Limb (tissue), 2 donors: ENCODE measurements at regions not wholly inside any gene's neighbourhood (a gene's known extent, or its start where the extent isn't known, plus 50 kb on each side); places are given as distances from the start of the nearest gene placed in this dataset.
A peak's percentile ranks its signal among the peaks of the same experiment; 100 is the strongest.

Source experiments
- DNase-seq, 2 donors: peaks; one replicate each; pipeline ENCODE4 v3.0.0-alpha.2; 2016; ENCODE audit errors: extremely low spot score in 2 of 2

- no peak for DNase-seq
These were observed 160.4 kb upstream of the GULP1 start for GRCh38 chr2:188131281-188131680.

- peak; percentile 29 to 46 for DNase-seq
These were observed 159.3 kb upstream of the GULP1 start for GRCh38 chr2:188132385-188132784.

- no peak for DNase-seq
These were observed 157.4 kb upstream of the GULP1 start for GRCh38 chr2:188134241-188134640.

- no peak for DNase-seq
These were observed 153.4 kb upstream of the GULP1 start for GRCh38 chr2:188138313-188138712.

- no peak for DNase-seq
These were observed 149.6 kb upstream of the GULP1 start for GRCh38 chr2:188142088-188142487.

- DNase-seq, result no peak
These were observed 148.9 kb upstream of the GULP1 start for GRCh38 chr2:188142636-188143295.

GRCh38 chr2:188145885-188146284, 145.8 kb upstream of the GULP1 start:
- no peak for DNase-seq

GRCh38 chr2:188146888-188147287, 144.8 kb upstream of the GULP1 start:
- no peak for DNase-seq

GRCh38 chr2:188151670-188152069, 140.0 kb upstream of the GULP1 start:
- no peak for DNase-seq

- DNase-seq, result no peak
These were observed 133.2 kb upstream of the GULP1 start for GRCh38 chr2:188158337-188159100.

- DNase-seq, result no peak
These were observed 132.2 kb upstream of the GULP1 start for GRCh38 chr2:188159484-188159883.

- no peak for DNase-seq
These were observed 121.3 kb upstream of the GULP1 start for GRCh38 chr2:188170356-188170755.

GRCh38 chr2:188176620-188177019, 115.1 kb upstream of the GULP1 start:
- DNase-seq, result no peak

GRCh38 chr2:188181067-188181838, 110.4 kb upstream of the GULP1 start:
- DNase-seq, result no peak

GRCh38 chr2:188181884-188182283, 109.8 kb upstream of the GULP1 start:
- no peak for DNase-seq

GRCh38 chr2:188187726-188188125, 103.9 kb upstream of the GULP1 start:
- no peak for DNase-seq

GRCh38 chr2:188189356-188189755, 102.3 kb upstream of the GULP1 start:
- no peak for DNase-seq

- no peak for DNase-seq
These were observed 98.4 kb upstream of the GULP1 start for GRCh38 chr2:188193230-188193629.

- no peak for DNase-seq
These were observed 95.2 kb upstream of the GULP1 start for GRCh38 chr2:188196343-188197008.

- DNase-seq, result no peak
These were observed 92.0 kb upstream of the GULP1 start for GRCh38 chr2:188199716-188200128.

- DNase-seq, result no peak
These were observed 90.0 kb upstream of the GULP1 start for GRCh38 chr2:188201639-188202038.

GRCh38 chr2:188202777-188203176, 88.9 kb upstream of the GULP1 start:
- no peak for DNase-seq
